ENCODE measurements at regions not wholly inside any gene's neighbourhood (a gene's known extent, or its start where the extent isn't known, plus 50 kb on each side); places are given as distances from the start of the nearest gene placed in this dataset.
"Not testable (repeated sequence)": the region's sequence is repeated elsewhere in the genome, so short reads cannot be mapped to it uniquely, and the experiment has no call there.

DNA sequence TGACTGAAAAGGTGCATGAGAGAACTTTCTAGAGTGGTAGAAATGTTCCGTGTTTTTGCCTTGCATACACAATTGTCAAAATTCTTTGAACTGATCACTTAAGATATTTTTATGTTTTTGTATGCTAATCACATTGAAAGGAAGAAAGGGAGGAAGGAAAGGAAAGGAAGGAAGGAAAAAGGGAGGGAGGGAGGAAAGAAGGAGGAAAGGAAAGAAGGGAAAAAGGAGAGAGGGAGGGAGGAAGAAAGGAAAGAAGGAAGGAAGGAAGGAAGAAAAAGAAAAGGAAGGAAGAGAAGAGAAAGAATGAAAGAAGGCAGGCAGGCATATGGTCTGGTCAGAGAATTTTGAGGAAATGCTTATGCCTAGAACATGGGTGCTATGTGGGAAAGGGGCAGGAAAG, 68.4 kb upstream of the PGBD5 start:
- no peaks in the 10 kb centered on the region for H3K36me3 Mint-ChIP-seq (ENCODE audit: insufficient read depth)
- no peak overlapping the region for H3K4me3 Mint-ChIP-seq
- H3K27me3 Mint-ChIP-seq: peaks cover 90% of the 10 kb centered on the region
- no peaks in the 10 kb centered on the region for H3K9me3 Mint-ChIP-seq
- DNase-seq (ENCODE audit: low spot score in 2 of 2) (no peak), ATAC-seq (replicated peaks; ENCODE audit: extremely low read depth, poor library complexity, severe bottlenecking) (no peak)
- no peaks in the 10 kb centered on the region for H3K4me1 Mint-ChIP-seq
- H3K27ac Mint-ChIP-seq (ENCODE audit: low read depth): no peak overlapping the region

DNA sequence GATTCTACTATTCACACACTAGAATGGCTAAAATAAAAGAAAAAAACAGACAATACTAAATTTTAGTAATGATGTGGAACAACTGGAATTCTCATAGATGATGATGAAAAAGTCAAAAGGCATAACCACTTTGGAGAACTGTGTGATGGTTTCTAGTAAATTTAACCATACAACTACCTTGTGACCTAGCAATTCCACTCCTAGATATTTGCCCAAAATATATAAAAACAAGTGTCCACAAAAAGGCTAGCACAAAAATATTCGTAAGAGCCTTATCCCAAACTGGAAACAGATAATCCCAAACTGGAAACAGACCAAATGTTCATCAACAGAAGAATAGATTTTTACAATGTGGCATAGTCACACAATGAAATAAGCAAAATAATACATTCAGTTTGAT, 67.9 kb upstream of the PGBD5 start:
- Mint-ChIP-seq H3K27ac (ENCODE audit: low read depth) (no peak overlapping the region), H3K4me3 (no peak overlapping the region), H3K36me3 (ENCODE audit: insufficient read depth) (no peaks in the 10 kb centered on the region), H3K27me3 (peaks cover 91% of the 10 kb centered on the region), H3K9me3 (no peaks in the 10 kb centered on the region), H3K4me1 (no peaks in the 10 kb centered on the region)
- ATAC-seq (replicated peaks; ENCODE audit: extremely low read depth, poor library complexity, severe bottlenecking): no peak
- no peak for DNase-seq (ENCODE audit: low spot score in 2 of 2)

DNA sequence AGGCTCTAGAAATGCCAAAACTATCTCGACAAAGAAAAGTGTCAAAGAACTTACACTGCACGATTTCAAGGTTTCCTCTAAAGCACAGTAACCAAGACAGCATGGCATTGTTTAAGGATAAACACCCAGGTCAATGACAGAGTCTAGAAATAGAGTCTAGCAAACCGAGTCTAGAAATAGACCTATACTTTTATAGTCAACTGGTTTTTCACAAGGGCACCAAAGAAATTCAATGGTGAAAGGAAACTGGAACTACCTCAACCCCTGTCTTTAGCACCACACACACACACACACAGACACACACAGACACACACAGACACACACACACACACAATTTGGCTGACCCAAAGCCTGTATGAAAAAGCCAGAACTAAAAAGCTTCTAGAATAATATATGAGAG, 67.1 kb upstream of the PGBD5 start:
- peaks cover 91% of the 10 kb centered on the region for H3K27me3 Mint-ChIP-seq
- H3K4me3 Mint-ChIP-seq: no peak overlapping the region
- DNase-seq (ENCODE audit: low spot score in 2 of 2) (no peak), ATAC-seq (replicated peaks; ENCODE audit: extremely low read depth, poor library complexity, severe bottlenecking) (no peak)
- H3K9me3 Mint-ChIP-seq: no peaks in the 10 kb centered on the region
- H3K36me3 Mint-ChIP-seq (ENCODE audit: insufficient read depth): no peaks in the 10 kb centered on the region
- H3K4me1 Mint-ChIP-seq: no peaks in the 10 kb centered on the region
- H3K27ac Mint-ChIP-seq (ENCODE audit: low read depth): no peak overlapping the region

- no peak for ATAC-seq (replicated peaks; ENCODE audit: extremely low read depth, poor library complexity, severe bottlenecking)
- Mint-ChIP-seq H3K27me3 (peaks cover 84% of the 10 kb centered on the region), H3K36me3 (ENCODE audit: insufficient read depth) (no peaks in the 10 kb centered on the region), H3K4me1 (no peaks in the 10 kb centered on the region), H3K4me3 (no peak overlapping the region), H3K27ac (ENCODE audit: low read depth) (no peak overlapping the region), H3K9me3 (no peaks in the 10 kb centered on the region)
- no peak for DNase-seq (ENCODE audit: low spot score in 2 of 2)
Observed at GRCh38 chr1:230490436-230490835, 64.3 kb upstream of the PGBD5 start.

DNA sequence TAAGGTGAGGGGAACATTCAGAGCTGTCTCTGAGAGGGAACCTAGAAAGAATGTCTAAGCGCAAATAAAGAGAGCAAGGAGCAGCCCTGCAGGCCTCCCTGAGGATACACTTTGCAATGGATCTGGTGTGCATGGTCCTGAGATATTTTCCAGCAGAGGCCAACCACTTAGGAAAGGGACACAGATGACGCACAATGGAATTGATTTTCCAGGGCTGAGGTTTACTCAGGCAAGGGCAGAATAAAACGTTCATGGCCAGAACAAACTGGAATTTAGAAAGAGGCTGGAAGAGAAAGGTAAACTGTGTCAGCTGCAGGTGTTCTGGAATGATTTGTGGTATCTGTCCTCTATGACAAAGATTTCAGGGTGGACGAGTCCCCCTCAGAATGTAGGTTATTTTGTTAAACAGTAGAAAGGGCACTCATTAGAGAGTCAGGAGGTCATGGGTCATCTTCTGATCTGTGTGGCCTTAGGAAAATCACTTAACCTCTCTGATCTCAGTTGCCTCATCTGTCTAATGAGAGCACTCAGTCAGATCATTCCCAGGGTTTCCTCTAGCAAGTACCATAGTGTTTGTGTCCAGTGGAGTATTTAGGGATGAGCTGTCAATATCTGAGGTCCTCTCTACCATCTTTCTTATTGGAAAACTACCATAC, 61.8 kb upstream of the PGBD5 start:
- no peak for DNase-seq (ENCODE audit: low spot score in 2 of 2)
- Mint-ChIP-seq H3K4me1 (no peaks in the 10 kb centered on the region), H3K36me3 (ENCODE audit: insufficient read depth) (no peaks in the 10 kb centered on the region), H3K4me3 (no peak overlapping the region), H3K9me3 (no peaks in the 10 kb centered on the region), H3K27me3 (peaks cover 77% of the 10 kb centered on the region), H3K27ac (ENCODE audit: low read depth) (no peak overlapping the region)
- ATAC-seq (replicated peaks; ENCODE audit: extremely low read depth, poor library complexity, severe bottlenecking): no peak

- H3K27me3 Mint-ChIP-seq: peaks cover 88% of the 10 kb centered on the region
- H3K36me3 Mint-ChIP-seq (ENCODE audit: insufficient read depth): no peaks in the 10 kb centered on the region
- no peak for ATAC-seq (replicated peaks; ENCODE audit: extremely low read depth, poor library complexity, severe bottlenecking)
Observed at GRCh38 chr1:230476622-230477003, 50.5 kb upstream of the PGBD5 start.

DNA sequence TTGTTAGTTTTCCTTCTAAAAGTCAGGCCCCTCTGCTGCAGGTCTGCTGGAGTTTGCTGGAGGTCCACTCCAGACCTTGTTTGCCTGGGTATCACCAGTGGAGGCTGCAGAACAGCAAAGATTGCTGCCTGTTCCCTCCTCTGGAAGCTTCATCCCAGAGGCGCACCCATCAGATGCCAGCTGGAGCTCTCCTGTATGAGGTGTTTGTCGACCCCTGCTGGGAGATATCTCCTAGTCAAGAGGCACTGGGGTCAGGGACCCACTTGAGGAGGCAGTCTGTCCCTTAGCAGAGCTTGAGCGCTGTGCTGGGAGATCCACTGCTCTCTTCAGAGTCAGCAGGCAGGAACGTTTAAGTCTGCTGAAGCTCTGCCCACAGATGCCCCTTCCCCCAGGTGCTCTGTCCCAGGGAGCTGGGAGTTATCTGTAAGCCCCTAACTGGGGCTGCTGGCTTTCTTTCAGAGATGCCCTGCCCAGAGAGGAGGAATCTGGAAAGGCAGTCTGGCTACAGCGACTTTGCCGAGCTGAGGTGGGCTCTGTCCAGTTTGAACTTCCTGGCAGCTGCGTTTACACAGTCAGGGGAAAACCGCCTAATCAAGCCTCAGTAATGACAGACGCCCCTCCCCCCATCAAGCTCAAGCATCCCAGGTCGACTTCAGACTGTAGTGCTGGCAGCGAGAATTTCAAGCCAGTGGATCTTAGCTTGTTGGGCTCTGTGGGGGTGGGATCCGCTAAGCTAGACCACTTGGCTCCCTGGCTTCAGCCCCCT, 49.9 kb upstream of the PGBD5 start:
- H3K9me3 Mint-ChIP-seq; H3K4me1 Mint-ChIP-seq; DNase-seq (ENCODE audit: low spot score in 2 of 2); H3K36me3 Mint-ChIP-seq (ENCODE audit: insufficient read depth); ATAC-seq (replicated peaks; ENCODE audit: extremely low read depth, poor library complexity, severe bottlenecking); H3K4me3 Mint-ChIP-seq; H3K27ac Mint-ChIP-seq (ENCODE audit: low read depth): not testable (repeated sequence)
- peaks cover 88% of the 10 kb centered on the region for H3K27me3 Mint-ChIP-seq

More at GRCh38 chr1:230476622-230477003, 50.5 kb upstream of the PGBD5 start:
- H3K9me3 Mint-ChIP-seq: peaks cover 6% of the 10 kb centered on the region
- DNase-seq (ENCODE audit: low spot score in 2 of 2): no peak
- no peak overlapping the region for H3K27ac Mint-ChIP-seq (ENCODE audit: low read depth)
- no peak overlapping the region for H3K4me3 Mint-ChIP-seq
- no peaks in the 10 kb centered on the region for H3K4me1 Mint-ChIP-seq
